ENCODE measurements at regions not wholly inside any gene's neighbourhood (a gene's known extent, or its start where the extent isn't known, plus 50 kb on each side); places are given as distances from the start of the nearest gene placed in this dataset.

DNA sequence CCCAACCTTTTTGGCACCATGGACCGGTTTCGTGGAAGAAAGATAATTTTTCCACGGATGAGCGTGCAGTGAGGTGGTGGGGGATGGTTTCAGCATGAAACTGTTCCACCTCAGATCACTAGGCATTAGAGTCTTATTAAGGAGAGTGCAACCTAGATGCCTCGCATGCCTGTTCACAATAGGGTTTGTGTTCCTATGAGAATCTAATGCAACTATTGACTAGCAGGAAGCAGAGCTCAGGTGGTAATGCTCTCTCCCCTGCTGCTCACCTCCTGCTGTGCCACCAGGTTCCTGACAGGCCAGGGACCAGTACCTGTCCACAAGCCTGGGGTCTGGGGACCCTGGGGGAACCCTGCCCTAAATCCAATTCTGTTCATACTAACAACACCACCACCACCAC, 377.8 kb downstream of the OLFM3 start:
- no peak for TF ChIP-seq EZH2 (IDR thresholded peaks at IDR 0.05; ENCODE audit: borderline replicate concordance, low read length)
- TF ChIP-seq, protein P1, sequence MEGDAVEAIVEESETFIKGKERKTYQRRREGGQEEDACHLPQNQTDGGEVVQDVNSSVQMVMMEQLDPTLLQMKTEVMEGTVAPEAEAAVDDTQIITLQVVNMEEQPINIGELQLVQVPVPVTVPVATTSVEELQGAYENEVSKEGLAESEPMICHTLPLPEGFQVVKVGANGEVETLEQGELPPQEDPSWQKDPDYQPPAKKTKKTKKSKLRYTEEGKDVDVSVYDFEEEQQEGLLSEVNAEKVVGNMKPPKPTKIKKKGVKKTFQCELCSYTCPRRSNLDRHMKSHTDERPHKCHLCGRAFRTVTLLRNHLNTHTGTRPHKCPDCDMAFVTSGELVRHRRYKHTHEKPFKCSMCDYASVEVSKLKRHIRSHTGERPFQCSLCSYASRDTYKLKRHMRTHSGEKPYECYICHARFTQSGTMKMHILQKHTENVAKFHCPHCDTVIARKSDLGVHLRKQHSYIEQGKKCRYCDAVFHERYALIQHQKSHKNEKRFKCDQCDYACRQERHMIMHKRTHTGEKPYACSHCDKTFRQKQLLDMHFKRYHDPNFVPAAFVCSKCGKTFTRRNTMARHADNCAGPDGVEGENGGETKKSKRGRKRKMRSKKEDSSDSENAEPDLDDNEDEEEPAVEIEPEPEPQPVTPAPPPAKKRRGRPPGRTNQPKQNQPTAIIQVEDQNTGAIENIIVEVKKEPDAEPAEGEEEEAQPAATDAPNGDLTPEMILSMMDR (IDR thresholded peaks at IDR 0.05; ENCODE audit: low read length): no peak
